ENCODE measurements at regions not wholly inside any gene's neighbourhood (a gene's known extent, or its start where the extent isn't known, plus 50 kb on each side); places are given as distances from the start of the nearest gene placed in this dataset.
A peak's percentile ranks its signal among the peaks of the same experiment; 100 is the strongest.
"Not testable (repeated sequence)": the region's sequence is repeated elsewhere in the genome, so short reads cannot be mapped to it uniquely, and the experiment has no call there.

DNA sequence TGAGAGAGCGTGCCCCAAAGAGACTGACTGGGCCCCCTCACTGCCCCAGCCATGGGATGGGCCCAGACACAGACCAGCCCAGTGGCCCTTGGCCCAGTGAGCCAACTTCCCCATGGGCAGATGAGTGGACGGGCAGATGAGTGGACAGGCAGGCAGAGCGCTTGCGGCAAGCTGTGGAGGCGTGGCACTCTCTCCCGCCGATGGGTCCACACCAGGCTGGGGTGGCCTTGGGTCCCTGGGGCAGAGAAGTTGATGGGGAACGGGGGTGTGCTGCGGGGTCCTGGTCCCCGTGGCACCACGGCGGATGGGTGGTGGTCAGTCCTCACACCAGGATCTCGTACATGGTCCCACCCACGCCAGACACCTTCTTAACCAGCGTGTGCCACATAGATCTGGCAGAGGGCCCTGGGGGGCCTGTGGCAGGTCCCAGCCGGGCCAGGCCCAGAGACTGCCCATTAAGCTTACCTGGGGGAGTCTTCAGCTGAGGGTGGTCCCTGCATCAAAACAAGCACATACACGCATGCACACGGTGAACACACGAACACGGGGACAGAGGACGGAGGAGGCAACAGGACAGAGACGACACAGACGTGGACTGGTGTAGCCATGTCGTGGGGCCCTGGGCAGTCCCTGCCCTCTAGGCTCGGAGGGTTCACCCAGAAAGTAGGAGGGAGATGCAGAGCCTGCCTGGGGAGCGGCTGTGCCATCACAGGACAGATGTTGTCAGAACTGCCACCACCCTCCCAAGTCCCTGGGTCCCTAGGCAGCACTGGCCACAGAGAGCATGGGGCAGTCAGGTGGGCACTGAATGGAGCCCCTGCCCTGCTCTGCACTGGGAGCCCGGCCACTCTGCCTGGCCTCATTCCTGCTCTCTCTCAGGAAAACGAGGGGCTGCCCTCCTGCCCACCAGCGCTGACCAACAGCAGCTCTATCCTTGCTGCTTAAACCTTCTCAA, 182.2 kb downstream of the IGLL1 start:
- DNase-seq (ENCODE audit: extremely low read depth, low read depth, low spot score): no peak

GRCh38 chr22:23397008-23397612, 183.0 kb downstream of the IGLL1 start:
- no peak for DNase-seq (ENCODE audit: extremely low read depth, low read depth, low spot score)

GRCh38 chr22:23396362-23397007, 183.6 kb downstream of the IGLL1 start:
- no peak for DNase-seq (ENCODE audit: extremely low read depth, low read depth, low spot score)

DNA sequence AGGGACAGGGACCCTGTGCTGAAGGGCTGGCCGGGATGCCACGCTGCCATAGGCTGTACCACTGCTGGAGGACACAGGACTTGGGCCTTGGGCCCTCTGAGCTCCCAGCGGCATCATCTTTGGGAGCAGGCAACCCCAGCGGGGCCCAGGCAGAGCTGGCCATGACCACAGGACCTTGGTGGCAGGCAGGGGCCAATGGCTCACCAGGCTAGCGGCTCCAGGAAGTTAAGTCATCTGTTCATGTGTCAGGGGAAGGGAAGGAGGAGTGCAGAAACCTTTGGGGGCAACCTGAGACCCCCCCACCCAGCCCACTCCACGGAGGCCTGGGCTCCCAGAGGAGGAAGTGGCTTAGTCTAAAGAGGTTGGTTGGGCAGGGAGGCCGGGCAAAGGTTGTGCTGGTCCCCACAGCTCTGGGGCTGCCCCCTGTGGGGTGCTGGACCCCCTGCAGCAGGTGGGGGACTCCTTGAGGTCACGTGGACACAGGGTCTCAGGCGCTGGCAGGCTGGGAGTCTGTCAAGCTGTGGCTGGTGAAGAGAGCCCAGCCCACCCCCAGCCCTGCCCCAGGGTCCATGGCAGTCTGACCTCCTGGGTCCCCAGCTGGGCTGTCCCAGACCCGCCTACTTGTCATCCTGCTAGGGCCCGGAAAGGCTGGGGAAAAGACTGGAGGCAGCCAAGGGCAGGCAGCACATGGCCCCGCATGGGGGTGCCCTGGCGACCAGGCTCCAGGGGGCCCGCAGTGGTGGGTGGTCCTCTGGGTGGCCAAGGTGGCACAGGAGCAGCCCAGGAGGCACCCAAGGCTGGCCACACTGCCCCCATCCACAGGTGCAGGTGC, 184.3 kb downstream of the IGLL1 start:
- no peak for DNase-seq (ENCODE audit: extremely low read depth, low read depth, low spot score)

DNA sequence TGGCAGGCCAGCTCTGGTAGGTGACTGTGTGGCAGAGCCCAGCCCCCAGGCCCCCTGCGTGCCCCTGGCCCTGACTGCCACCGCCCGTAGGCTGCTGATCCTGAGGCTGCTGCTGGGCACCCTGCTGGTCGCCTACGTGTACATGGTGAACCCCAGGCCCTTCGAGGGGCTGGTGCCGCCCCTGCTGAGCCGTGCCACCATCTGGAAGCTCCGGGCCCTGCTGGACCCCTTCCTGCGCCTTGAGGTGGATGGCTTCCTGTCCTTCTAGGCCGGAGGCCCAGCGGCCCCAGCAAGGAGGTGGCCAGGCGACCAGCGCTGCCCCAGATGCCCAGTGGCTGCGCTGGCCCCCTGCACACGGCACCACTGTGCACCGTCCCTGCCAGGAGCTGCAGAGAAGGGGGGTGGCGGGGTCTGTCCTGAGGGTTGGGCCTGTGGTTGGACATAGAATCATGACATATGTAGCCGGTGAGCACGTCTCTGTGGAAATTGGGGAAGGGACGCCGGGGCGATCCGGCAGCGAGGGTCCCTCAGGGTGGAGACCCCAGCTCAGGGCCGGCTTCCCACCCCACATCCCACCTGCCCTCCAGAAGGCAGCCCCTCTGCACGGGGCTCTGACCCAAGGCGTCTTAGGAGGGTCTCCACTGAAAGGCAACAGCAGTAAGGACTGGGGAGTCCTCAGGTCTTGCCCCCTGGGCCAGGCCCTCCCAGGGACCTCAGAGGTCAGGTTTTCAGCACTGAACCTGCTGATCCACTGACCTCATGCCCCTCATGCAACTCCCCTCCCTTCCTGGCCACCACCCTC, 185.4 kb downstream of the IGLL1 start:
- DNase-seq (ENCODE audit: extremely low read depth, low read depth, low spot score): no peak

- DNase-seq (ENCODE audit: extremely low read depth, low read depth, low spot score): no peak
These were observed 186.3 kb downstream of the IGLL1 start for GRCh38 chr22:23393721-23394320.

GRCh38 chr22:23393199-23393598, 186.9 kb downstream of the IGLL1 start:
- not testable (repeated sequence) for DNase-seq (ENCODE audit: extremely low read depth, low read depth, low spot score)

GRCh38 chr22:23392420-23393121, 187.5 kb downstream of the IGLL1 start:
- no peak for DNase-seq (ENCODE audit: extremely low read depth, low read depth, low spot score)

- DNase-seq (ENCODE audit: extremely low read depth, low read depth, low spot score): no peak
These were observed 189.1 kb downstream of the IGLL1 start for GRCh38 chr22:23391022-23391421.

- no peak for DNase-seq (ENCODE audit: extremely low read depth, low read depth, low spot score)
These were observed 190.6 kb downstream of the IGLL1 start for GRCh38 chr22:23389271-23390071.

GRCh38 chr22:23388517-23388890, 191.6 kb downstream of the IGLL1 start:
- no peak for DNase-seq (ENCODE audit: extremely low read depth, low read depth, low spot score)

GRCh38 chr22:23387827-23388516, 192.1 kb downstream of the IGLL1 start:
- no peak for DNase-seq (ENCODE audit: extremely low read depth, low read depth, low spot score)

DNA sequence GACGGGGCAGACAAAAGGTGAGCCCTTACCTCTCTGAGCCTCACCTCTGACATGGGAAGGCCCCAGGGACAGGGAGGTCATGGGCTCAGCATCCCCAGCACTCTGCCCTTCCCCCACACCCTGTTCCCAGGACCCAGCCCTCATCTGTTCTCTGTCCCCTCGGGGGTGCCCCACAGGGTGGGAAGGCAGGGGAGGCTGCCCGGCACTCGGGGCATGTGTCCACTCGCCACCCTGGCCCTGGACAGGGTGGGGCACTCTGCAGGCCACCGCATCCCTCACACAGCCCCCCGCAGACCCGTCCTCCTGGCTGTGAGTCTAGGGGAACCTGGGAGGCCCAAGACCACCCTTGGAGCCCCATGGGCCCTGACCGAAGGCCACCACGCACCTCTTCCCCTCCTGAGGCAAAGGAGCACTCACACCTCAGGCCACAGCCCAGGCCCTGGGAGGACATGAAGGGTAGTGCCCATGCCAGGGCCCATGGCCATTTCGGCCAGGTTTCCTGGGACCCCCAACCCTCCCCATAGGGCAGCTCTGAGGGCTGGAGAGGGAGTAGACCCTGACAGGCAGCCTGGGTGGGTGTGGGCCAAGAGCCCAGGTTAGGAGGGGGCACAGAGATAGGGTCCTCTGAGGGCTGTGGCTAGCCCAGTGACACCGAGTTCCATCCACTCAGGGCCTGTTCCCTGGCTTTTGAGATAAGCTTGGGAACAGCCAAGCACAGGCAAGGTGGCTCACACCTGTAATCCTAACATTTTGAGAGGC, 193.1 kb downstream of the IGLL1 start:
- DNase-seq (ENCODE audit: extremely low read depth, low read depth, low spot score): no peak

- peak; percentile 27 for DNase-seq (ENCODE audit: extremely low read depth, low read depth, low spot score)
These were observed 194.1 kb downstream of the IGLL1 start for GRCh38 chr22:23385678-23386631.

DNA sequence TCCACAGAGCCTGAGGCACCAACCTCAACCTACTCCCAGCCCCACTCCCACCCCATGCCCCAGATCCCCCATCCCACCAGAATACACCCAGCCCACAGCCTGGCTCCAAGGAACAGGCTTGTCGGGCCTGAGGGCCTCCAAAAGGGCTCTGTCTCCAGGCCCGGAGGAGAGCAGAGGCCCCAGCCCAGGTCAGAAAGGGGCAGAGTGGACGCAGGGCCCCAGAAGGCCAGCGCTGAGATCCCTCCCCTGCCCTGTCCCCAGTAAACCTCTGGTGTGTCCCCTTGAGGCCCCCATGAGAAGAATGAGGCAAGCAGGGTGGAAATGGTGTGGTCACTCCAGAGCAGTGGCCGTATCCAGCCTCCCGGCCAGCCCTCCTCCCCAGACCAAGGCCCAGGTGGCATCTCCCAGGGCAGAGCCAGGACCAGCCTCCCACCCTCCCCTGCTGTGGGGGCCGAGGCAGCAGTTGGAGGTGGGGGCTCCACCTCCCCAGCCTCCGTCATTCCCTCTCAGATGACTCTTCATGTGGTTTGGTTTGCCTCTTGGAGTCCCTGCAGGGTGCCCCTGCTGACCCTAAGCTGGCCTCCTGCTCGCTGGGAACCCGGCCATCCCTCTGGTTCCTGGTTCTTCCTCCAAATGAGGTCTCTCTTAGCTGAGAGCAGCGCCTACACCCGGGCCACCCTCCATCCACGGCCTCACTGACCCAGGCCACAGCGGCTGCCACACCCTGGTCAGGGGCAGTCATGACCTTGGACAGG, 195.0 kb downstream of the IGLL1 start:
- no peak for DNase-seq (ENCODE audit: extremely low read depth, low read depth, low spot score)

Measured in glomerular endothelial cell (primary cell).